ENCODE measurements at regions not wholly inside any gene's neighbourhood (a gene's known extent, or its start where the extent isn't known, plus 50 kb on each side); places are given as distances from the start of the nearest gene placed in this dataset.

- TF ChIP-seq CTCF (IDR thresholded peaks at IDR 0.05) (no peak), POLR2A (IDR thresholded peaks at IDR 0.05) (no peak)
These were observed 130.2 kb upstream of the PKP2 start for GRCh38 chr12:33026791-33027190.

Data from esophagus squamous epithelium (tissue), 4 donors.